Neural progenitor cell (in vitro differentiated cells): ENCODE measurements at regions not wholly inside any gene's neighbourhood (a gene's known extent, or its start where the extent isn't known, plus 50 kb on each side); places are given as distances from the start of the nearest gene placed in this dataset.

Experiments
- EZH2 ChIP-seq: fragments of 200-600 bp; sonication (generic); IDR thresholded peaks from 2 replicates; pipeline ENCODE4 v1.6.1; 2017; ENCODE audit warnings: antibody characterized with exemption, mild to moderate bottlenecking, moderate library complexity
- TF ChIP-seq, protein P1 (sequence below): fragments of 200-600 bp; sonication (generic); IDR thresholded peaks from 2 replicates; pipeline ENCODE4 v1.5.1; 2017; ENCODE audit warnings: antibody characterized with exemption, mild to moderate bottlenecking

DNA sequence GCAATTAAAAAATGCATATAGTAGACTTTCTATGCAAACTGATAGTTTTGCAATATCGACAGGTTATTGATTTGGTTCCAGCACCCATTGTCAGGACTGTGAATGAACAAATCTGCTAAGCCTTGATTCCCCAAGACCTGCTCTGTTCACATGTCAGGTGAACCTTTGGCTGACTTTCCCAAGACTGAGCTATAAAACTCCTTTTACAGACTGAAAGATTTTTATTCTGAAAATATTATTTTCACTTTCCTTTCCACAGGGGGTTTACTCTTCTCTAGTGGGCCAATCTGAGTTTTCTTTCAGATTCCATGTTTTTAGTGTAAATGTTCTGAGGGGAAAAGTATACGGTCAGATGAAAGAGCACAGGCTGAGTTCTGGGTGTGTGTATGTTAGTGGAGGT lies 199.2 kb upstream of the BMPER start:
- TF ChIP-seq, protein P1, sequence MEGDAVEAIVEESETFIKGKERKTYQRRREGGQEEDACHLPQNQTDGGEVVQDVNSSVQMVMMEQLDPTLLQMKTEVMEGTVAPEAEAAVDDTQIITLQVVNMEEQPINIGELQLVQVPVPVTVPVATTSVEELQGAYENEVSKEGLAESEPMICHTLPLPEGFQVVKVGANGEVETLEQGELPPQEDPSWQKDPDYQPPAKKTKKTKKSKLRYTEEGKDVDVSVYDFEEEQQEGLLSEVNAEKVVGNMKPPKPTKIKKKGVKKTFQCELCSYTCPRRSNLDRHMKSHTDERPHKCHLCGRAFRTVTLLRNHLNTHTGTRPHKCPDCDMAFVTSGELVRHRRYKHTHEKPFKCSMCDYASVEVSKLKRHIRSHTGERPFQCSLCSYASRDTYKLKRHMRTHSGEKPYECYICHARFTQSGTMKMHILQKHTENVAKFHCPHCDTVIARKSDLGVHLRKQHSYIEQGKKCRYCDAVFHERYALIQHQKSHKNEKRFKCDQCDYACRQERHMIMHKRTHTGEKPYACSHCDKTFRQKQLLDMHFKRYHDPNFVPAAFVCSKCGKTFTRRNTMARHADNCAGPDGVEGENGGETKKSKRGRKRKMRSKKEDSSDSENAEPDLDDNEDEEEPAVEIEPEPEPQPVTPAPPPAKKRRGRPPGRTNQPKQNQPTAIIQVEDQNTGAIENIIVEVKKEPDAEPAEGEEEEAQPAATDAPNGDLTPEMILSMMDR = no peak
- TF ChIP-seq EZH2 = no peak
